ENCODE measurements at regions not wholly inside any gene's neighbourhood (a gene's known extent, or its start where the extent isn't known, plus 50 kb on each side); places are given as distances from the start of the nearest gene placed in this dataset.

DNA sequence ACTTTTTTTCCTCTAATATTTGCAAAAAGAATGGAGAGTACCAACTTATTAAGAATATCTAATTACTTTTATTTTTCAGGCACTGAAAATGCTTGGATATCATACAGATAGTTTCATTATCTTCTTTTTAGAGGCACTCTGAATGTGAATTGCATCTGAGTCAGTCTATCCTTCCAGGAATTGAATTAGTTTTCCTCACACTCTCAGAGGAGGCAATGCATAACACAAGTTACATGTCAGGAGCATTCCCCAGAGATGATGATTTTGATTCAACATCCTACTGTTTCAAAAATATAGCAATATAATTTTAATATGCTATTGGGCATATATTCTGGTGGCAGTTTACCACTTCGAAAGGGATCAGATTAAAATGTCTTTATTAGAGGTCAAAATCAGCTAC is 1315.4 kb downstream of the PCDH9 start:
- H3K27ac ChIP-seq: no peak overlapping the region
- TF ChIP-seq, protein P1, sequence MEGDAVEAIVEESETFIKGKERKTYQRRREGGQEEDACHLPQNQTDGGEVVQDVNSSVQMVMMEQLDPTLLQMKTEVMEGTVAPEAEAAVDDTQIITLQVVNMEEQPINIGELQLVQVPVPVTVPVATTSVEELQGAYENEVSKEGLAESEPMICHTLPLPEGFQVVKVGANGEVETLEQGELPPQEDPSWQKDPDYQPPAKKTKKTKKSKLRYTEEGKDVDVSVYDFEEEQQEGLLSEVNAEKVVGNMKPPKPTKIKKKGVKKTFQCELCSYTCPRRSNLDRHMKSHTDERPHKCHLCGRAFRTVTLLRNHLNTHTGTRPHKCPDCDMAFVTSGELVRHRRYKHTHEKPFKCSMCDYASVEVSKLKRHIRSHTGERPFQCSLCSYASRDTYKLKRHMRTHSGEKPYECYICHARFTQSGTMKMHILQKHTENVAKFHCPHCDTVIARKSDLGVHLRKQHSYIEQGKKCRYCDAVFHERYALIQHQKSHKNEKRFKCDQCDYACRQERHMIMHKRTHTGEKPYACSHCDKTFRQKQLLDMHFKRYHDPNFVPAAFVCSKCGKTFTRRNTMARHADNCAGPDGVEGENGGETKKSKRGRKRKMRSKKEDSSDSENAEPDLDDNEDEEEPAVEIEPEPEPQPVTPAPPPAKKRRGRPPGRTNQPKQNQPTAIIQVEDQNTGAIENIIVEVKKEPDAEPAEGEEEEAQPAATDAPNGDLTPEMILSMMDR (conservative IDR thresholded peaks at IDR 0.05): no peak

DNA sequence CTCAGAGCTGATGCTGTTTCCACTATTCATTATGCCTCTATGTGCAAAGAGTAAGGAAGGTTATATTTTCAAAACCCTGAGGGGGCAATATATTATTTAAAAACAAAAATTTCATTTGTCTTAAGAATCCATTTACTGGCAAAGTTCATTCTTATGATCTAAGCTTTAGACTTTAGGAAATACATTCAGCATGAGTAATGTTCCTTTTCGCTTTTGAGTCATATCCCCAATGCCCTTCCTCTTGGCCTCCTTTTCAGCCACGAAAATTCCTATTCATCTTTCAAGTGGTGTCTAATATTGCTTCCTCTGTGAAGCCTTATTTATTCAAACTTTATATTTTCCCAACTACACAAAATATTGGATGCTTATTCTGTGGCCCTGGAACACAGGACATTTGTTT is 1317.0 kb downstream of the PCDH9 start:
- TF ChIP-seq, protein P1 (conservative IDR thresholded peaks at IDR 0.05): no peak
- H3K27ac ChIP-seq: no peak overlapping the region

DNA sequence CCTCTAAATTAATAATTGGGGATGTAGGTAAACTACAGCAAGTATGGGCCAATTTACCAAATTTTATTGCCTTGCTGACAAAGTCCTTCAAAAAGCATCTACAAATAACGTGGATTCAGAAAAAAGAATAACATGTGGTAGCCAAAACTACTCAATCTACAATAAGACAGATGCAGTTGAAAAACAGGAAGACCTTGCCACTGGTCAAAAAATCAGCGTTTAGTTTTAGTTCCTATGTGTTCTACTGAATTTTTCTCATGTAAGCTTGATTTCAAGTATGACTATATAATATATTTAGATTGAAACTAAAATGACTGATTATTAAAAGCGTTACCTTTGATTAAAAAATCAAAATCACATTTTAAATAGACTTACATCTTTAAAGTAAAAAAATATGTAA is 1317.6 kb downstream of the PCDH9 start:
- H3K27ac ChIP-seq: no peak overlapping the region
- TF ChIP-seq, protein P1 (conservative IDR thresholded peaks at IDR 0.05): no peak

DNA sequence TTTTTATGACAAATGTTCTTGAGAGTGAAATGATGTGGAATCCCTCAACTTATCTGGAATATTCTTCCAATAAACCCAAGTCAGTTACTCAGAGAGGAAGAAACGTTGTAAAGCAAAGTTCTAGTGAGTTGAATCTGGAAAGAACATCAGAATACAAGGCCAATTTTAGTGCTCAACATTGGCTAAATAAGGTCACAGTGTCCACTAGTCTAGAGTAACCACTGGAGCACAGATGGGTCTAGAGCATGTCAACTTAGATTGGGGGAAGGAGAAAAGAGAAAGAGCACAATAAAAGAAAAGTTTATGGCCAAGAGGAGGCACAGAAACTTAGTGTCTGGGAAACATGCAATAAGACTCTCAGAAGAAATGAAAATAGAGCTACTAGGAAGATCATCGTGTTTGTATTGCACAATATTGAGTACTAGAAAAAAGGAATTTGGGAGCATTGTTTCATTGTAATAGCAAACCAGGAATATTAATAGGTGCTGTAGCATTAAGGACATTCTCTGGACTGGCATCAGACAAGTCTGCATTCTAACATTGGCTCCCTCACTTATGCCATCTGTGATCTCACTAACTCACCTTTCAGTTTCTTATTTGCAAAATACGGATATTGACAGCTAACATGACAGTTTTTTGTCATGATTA is 1318.5 kb downstream of the PCDH9 start:
- TF ChIP-seq, protein P1 (conservative IDR thresholded peaks at IDR 0.05): no peak
- H3K27ac ChIP-seq: no peak overlapping the region

DNA sequence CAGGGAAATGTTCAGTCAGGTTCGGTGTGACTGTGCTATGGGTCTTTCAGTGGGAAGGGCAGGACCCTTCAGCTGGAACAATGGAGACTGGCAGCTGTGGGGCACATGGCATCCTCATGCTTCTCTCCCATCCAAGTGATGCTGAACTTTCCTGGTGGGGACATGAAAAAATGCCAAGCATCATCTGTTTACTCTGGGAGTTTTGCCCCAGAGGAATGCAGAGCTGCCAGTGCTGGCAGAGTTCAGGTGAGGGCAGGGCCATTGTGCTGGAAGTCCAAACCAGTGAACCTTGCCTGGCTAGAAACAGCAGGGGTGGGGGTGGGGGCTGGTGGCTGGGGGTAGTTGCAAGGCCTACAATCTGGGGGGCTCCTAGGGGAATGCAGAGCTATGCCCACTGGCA is 1320.6 kb downstream of the PCDH9 start:
- H3K27ac ChIP-seq: no peak overlapping the region
- TF ChIP-seq, protein P1 (conservative IDR thresholded peaks at IDR 0.05): no peak

DNA sequence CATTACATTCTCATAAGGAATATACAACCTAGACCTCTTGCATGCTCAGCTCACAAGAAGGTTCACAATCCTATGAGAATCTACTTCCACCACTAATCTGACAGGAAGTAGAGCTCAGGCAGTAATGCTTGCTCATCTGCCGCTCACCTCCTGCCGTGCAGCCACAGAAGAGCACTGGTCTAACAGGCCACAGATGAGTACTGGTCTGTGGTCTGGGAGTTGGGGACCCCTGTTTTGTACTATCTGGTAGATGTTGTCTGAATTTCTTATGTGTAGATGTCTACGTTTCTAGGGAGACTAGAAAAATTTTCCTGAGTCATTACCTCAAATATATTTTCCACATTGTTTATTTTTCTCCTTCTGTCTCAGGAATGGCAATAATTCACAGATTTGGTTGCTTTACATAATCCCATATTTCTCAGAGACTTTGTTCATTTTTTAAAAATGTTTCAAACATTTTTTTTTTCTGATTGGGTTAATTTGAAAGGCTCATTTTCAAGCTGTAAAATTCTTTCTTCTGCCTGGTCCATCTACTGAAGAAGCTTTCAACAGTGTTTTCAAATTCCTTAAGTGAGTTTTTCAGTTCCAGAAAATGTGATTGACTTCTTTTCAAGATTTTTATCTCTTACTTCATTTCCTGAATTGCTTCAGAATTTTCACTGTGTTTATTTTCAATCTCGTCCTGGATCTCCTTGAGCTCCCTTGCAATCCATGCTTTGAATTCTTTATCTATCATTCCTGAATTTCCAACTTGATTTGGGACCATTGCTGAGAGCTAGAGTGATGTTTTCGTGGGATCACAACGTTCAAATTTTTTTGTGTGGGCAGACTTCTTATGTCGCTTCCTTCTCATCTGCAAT is 1322.2 kb downstream of the PCDH9 start:
- TF ChIP-seq, protein P1 (conservative IDR thresholded peaks at IDR 0.05): no peak
- no peak overlapping the region for H3K27ac ChIP-seq

DNA sequence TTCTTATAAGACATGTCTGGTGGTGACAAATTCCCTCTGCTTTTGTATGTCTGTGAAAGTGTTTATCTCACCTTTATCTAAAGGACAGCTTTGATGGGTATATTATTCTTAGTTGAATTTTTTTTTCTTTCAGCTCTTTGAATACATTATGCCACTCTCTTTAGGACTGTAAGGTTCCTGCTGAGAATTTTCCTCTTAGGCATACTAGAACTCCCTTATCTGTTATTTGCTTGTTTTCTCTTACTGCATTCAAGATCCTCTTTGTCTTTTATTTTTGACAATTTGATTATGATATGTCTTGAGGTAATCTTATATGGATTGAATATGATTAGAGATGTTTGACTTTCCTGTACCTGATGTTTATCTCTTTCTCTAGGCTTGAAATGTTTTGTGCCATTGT is 1328.4 kb downstream of the PCDH9 start:
- TF ChIP-seq, protein P1 (conservative IDR thresholded peaks at IDR 0.05): no peak
- H3K27ac ChIP-seq: no peak overlapping the region
